SU-DHL-6 (cell line): ENCODE measurements at regions not wholly inside any gene's neighbourhood (a gene's known extent, or its start where the extent isn't known, plus 50 kb on each side); places are given as distances from the start of the nearest gene placed in this dataset.

ENCODE experiments used
- H2AFZ ChIP-seq: fragments of 200-600 bp; sonication (generic); 2 replicates; pipeline ENCODE4 v1.6.1; 2014; ENCODE audit warnings: low read depth, mild to moderate bottlenecking, moderate library complexity, mixed read lengths, antibody characterized with exemption, low read length; ENCODE audit not compliant: severe bottlenecking
- H3F3A ChIP-seq: fragments of 200-600 bp; shearing (Covaris generic); 2 replicates; pipeline ENCODE4 v1.6.0; 2016; ENCODE audit warnings: antibody characterized with exemption, mild to moderate bottlenecking; ENCODE audit not compliant: insufficient read depth
- H3K27ac ChIP-seq: fragments of 200-600 bp; sonication (generic); 2 replicates; pipeline ENCODE4 v1.5.1; 2016; ENCODE audit warnings: low read depth, mild to moderate bottlenecking, low read length, moderate library complexity, mixed read lengths
- H3K27me3 ChIP-seq: fragments of 200-600 bp; sonication (generic), shearing (Covaris generic); 2 replicates; pipeline ENCODE4 v1.6.0; 2014; ENCODE audit warnings: mild to moderate bottlenecking, low read length
- H3K36me3 ChIP-seq: fragments of 200-600 bp; sonication (generic); 2 replicates; pipeline ENCODE4 v1.6.1; 2014; ENCODE audit warnings: mild to moderate bottlenecking, low read length, mixed read lengths
- H3K4me2 ChIP-seq: fragments of 300-600, 200-600 bp; shearing (Covaris generic), sonication (generic); 2 replicates; pipeline ENCODE4 v1.6.0; 2014; ENCODE audit warnings: low read length, low read depth, mild to moderate bottlenecking; ENCODE audit not compliant: poor library complexity, severe bottlenecking
- H3K4me3 ChIP-seq: fragments of 200-600 bp; sonication (generic); 2 replicates; pipeline ENCODE4 v1.5.1; 2014; ENCODE audit warnings: antibody characterized with exemption, low read length, mild to moderate bottlenecking, mixed read lengths; ENCODE audit not compliant: insufficient read depth, poor library complexity, severe bottlenecking
- H3K79me2 ChIP-seq: fragments of 200-600 bp; sonication (generic); 2 replicates; pipeline ENCODE4 v1.6.1; 2014; ENCODE audit warnings: mild to moderate bottlenecking, low read length, moderate library complexity; ENCODE audit not compliant: insufficient read depth
- H3K9ac ChIP-seq: fragments of 200-600 bp; sonication (generic); 2 replicates; pipeline ENCODE4 v1.7.0; 2014; ENCODE audit warnings: mild to moderate bottlenecking, low read length
- H3K9me2 ChIP-seq: fragments of 200-600 bp; sonication (generic); replicated peaks from 2 replicates; pipeline ENCODE4 v1.6.1; 2014; ENCODE audit warnings: low read length; ENCODE audit not compliant: insufficient read depth
- H3K9me3 ChIP-seq: fragments of 200-600 bp; sonication (generic); 2 replicates; pipeline ENCODE4 v1.6.1; 2014; ENCODE audit warnings: low read length, mixed read lengths; ENCODE audit not compliant: insufficient read depth
- H4K20me1 ChIP-seq: fragments of 200-600 bp; sonication (generic); 2 replicates; pipeline ENCODE4 v1.6.1; 2014; ENCODE audit warnings: low read depth, mild to moderate bottlenecking, antibody characterized with exemption, low read length, moderate library complexity, mixed read lengths
- EZH2phosphoT487 ChIP-seq: fragments of 200-600 bp; sonication (generic), shearing (Covaris generic); conservative IDR thresholded peaks from 2 replicates; pipeline ENCODE4 v1.6.1; 2018; ENCODE audit warnings: mild to moderate bottlenecking, antibody characterized with exemption, low read length, moderate library complexity, mixed read lengths
- TF ChIP-seq, protein P1 (sequence below): fragments of 200-600 bp; sonication (generic); IDR thresholded peaks from one replicate; pipeline ENCODE4 v1.5.1; 2017; ENCODE audit warnings: antibody characterized with exemption, mild to moderate bottlenecking, low read length, moderate library complexity; ENCODE audit not compliant: insufficient read depth, poor library complexity, severe bottlenecking

DNA sequence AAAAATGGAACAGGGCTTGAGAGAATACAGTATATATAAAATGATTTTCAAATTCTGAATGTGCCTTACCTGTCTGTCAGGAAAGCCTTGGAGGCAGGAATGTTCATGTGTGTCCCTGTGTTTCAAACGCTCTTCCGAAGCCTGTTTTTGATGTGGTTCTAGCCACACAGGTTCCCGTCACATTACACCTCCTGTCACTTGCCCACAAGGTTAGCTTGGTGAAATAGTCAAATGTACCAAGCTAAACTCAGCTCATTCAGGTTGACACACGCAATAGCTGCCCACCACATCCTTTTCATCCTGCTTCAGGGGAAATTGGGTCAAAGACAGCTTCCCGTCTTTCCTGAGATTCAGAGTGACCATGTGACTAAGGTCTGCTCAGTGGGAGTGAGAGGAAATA lies 574.0 kb downstream of the EFNB2 start:
- Histone ChIP-seq H3K27me3 (no peaks in the 10 kb centered on the region), H3K9ac (no peak overlapping the region), H4K20me1 (no peaks in the 10 kb centered on the region), H3K9me2 (no peaks in the 10 kb centered on the region), H3K9me3 (no peaks in the 10 kb centered on the region), H3K4me3 (no peak overlapping the region), H3K79me2 (no peaks in the 10 kb centered on the region), H2AFZ (no peak overlapping the region), H3K4me2 (no peak overlapping the region), H3K36me3 (no peaks in the 10 kb centered on the region), H3K27ac (no peak overlapping the region), H3F3A (no peaks in the 10 kb centered on the region)
- TF ChIP-seq, protein P1, sequence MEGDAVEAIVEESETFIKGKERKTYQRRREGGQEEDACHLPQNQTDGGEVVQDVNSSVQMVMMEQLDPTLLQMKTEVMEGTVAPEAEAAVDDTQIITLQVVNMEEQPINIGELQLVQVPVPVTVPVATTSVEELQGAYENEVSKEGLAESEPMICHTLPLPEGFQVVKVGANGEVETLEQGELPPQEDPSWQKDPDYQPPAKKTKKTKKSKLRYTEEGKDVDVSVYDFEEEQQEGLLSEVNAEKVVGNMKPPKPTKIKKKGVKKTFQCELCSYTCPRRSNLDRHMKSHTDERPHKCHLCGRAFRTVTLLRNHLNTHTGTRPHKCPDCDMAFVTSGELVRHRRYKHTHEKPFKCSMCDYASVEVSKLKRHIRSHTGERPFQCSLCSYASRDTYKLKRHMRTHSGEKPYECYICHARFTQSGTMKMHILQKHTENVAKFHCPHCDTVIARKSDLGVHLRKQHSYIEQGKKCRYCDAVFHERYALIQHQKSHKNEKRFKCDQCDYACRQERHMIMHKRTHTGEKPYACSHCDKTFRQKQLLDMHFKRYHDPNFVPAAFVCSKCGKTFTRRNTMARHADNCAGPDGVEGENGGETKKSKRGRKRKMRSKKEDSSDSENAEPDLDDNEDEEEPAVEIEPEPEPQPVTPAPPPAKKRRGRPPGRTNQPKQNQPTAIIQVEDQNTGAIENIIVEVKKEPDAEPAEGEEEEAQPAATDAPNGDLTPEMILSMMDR: no peak
- TF ChIP-seq EZH2phosphoT487: no peak

DNA sequence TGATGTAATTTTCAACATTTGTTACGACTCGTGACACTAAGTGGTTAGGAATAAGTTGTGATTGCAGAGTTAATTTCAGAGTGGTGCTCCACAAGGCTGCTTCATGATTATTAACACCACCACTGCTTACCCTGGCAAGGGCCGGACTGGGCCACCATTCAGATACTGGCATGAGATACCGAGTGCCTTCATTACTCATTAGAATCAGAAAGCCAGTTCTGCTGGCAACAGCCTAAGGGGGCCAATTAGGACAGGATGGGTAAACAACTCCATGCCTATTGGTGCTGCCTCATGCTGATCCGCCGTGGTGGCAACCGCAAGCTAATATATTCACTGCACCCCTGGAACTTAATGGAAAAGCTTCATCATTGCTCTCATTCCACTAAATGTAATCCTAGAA lies 575.1 kb downstream of the EFNB2 start:
- Histone ChIP-seq H3K4me2 (no peak overlapping the region), H3K27ac (no peak overlapping the region), H4K20me1 (no peaks in the 10 kb centered on the region), H3K9me3 (no peaks in the 10 kb centered on the region), H3K4me3 (no peak overlapping the region), H2AFZ (no peak overlapping the region), H3K36me3 (no peaks in the 10 kb centered on the region), H3K9me2 (no peaks in the 10 kb centered on the region), H3K9ac (no peak overlapping the region), H3K79me2 (no peaks in the 10 kb centered on the region), H3F3A (no peaks in the 10 kb centered on the region), H3K27me3 (no peaks in the 10 kb centered on the region)
- no peak for TF ChIP-seq EZH2phosphoT487
- TF ChIP-seq, protein P1: no peak

DNA sequence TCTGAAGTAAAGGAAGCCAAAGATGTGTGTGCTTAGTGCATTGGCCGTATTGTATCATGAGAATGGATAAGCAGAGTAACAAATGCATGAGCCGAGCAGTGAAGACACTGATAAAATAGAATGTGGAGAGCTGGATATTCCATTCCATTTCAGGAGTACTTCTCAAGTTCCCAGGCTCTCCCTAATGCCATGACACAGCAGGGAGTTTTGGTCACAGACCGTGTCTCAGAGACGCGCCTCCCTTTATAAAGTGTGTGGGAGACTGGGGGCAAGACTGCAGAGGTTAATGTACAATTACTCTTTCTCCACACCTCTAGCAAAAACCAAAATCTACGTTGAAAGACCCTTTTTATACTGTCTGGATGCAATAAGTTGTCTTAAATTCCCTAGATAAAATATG lies 575.6 kb downstream of the EFNB2 start:
- Histone ChIP-seq H3F3A (no peaks in the 10 kb centered on the region), H3K36me3 (no peaks in the 10 kb centered on the region), H3K27me3 (no peaks in the 10 kb centered on the region), H3K4me2 (no peak overlapping the region), H3K4me3 (no peak overlapping the region), H3K9me2 (no peaks in the 10 kb centered on the region), H3K9ac (no peak overlapping the region), H2AFZ (no peak overlapping the region), H4K20me1 (no peaks in the 10 kb centered on the region), H3K79me2 (no peaks in the 10 kb centered on the region), H3K27ac (no peak overlapping the region), H3K9me3 (no peaks in the 10 kb centered on the region)
- TF ChIP-seq, protein P1: no peak
- no peak for TF ChIP-seq EZH2phosphoT487
